GM12874 (cell line): ENCODE measurements at regions not wholly inside any gene's neighbourhood (a gene's known extent, or its start where the extent isn't known, plus 50 kb on each side); places are given as distances from the start of the nearest gene placed in this dataset.

Source experiments
- TF ChIP-seq, protein P1 (sequence below): IDR thresholded peaks from 2 replicates; pipeline ENCODE4 v1.5.1; 2011; ENCODE audit warnings: low read depth, mild to moderate bottlenecking, control low read depth, low read length, moderate library complexity; ENCODE audit not compliant: insufficient read depth

DNA sequence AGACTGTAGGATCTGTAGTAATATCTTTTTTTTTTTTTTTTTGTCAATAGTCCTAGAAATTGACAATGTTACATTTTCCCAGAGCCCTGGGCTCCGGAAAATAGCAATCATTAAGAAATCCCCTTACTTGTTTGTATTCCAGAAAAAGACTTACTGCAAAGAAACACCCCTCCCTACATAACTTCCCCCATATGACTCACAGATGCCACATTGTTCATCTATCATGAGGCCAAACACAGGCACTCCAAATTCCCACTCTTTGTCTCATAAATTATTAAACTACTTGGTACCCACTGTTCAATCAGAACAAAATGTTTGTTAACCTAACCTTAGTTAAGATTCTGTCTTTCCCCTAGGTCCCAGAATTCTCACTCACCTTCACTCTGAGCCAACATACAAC, 53.5 kb downstream of the TEX51 start:
- TF ChIP-seq, protein P1, sequence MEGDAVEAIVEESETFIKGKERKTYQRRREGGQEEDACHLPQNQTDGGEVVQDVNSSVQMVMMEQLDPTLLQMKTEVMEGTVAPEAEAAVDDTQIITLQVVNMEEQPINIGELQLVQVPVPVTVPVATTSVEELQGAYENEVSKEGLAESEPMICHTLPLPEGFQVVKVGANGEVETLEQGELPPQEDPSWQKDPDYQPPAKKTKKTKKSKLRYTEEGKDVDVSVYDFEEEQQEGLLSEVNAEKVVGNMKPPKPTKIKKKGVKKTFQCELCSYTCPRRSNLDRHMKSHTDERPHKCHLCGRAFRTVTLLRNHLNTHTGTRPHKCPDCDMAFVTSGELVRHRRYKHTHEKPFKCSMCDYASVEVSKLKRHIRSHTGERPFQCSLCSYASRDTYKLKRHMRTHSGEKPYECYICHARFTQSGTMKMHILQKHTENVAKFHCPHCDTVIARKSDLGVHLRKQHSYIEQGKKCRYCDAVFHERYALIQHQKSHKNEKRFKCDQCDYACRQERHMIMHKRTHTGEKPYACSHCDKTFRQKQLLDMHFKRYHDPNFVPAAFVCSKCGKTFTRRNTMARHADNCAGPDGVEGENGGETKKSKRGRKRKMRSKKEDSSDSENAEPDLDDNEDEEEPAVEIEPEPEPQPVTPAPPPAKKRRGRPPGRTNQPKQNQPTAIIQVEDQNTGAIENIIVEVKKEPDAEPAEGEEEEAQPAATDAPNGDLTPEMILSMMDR: no peak

DNA sequence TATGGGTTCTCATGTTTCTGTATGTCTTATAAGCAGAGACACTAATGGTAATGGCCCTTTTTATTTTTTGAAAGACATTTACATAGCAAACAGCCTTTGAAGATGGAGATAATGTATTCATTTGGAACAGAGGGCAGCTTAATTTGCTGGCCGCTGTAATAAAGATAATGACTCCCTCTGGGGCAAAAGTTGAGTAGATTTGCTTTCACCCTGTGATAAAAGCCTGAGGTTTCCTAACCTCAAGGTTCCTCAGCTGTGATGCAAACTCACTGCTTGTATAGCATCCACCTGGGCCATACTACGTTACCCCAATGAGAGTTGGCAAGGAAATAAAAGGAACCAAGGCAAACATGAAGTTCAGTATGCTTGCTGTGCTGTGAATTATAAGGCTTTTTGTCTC, 54.8 kb downstream of the TEX51 start:
- TF ChIP-seq, protein P1: no peak

DNA sequence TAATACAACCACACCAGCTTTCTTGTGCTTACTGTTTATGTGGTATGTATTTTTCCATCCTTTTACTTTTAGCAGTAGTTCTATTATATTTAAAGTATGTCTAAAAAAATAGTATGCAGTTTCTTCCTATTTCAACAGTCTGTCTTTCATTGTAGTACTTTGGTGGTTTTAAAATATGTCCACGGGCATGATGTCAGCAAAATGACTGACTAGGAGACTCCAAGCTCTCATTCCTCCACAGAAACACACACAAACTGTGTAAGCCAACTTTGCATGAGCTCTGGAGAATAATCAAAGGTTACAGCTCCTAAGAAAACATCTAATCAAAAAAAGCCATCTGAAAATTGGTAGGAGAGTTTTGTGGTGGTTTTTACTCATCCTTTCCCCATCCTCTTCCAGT, 56.1 kb downstream of the TEX51 start:
- TF ChIP-seq, protein P1: no peak

DNA sequence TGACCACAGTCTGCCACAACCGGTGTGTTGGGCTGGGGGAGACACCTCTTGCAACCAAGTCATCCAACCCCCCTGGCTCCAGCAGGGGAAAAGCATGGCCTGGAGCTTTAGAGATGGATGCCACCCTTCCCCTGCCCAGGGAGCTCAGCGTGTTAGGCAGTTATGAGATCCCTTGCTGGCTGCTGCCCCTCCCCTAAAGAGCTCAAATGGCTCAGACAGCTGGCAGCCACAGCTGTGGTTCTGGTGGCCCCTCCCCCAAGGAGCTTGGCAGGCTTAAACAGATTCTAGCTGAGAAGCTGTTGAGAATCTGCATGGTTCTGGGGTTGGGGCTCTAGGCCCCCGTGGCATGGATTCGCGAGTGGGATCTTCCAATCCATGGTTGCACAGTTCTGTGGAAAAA, 64.7 kb downstream of the TEX51 start:
- TF ChIP-seq, protein P1: no peak

DNA sequence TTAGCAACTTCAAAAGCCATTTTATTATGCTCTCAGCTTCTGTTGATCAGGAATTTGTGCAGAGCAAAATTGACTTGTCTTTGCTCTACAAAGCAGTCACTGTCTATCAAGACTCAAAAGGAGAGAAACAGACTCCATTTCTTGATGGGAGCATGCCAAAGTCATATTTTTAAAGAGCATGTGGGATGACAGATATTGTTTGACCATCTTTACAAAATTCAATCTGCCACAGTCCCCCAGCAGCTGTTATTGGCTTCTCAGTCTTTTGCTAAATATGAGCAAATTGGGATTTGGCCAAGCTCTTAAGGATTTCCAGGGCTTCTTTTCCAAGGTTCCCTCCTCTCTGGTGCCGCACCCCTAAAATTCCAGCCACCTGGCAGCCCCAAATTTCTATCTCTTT, 67.9 kb downstream of the TEX51 start:
- TF ChIP-seq, protein P1: no peak

DNA sequence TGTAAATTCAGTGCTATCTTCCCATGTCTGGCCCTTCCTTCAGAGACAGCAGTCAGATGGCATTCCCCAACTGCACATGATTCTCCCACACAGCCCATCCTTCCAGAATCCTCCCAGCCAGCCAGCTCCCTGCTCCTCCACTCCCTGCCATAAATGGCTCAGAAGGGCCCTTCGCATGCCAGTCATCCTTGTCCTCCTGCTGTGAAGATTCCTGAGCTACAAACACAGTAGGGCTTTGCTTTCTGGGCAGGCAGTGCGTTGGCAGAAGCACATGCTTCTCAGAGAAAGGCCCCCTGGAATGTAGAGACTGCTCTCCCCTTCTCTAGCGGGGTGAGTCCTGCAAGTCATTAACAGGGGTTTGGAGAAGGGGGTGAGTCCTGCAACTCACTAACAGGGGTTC, 71.9 kb downstream of the TEX51 start:
- TF ChIP-seq, protein P1: no peak

DNA sequence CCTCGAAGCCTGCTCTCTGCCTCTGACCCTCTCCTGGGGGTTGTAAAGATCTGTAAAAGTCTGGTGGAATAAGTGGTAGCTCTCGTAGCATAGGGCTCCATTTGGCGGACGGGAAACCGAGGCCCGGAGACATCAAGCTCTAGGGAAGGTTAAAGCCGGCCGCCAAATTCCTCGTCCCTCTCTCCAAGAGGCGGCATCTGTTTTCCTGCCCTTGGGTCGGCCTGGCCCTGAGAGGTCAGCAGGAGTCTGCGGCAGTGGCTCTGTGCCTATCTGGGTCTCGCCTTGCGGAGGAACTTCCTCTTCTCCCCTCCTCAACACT, 72.4 kb downstream of the TEX51 start:
- TF ChIP-seq, protein P1: no peak

DNA sequence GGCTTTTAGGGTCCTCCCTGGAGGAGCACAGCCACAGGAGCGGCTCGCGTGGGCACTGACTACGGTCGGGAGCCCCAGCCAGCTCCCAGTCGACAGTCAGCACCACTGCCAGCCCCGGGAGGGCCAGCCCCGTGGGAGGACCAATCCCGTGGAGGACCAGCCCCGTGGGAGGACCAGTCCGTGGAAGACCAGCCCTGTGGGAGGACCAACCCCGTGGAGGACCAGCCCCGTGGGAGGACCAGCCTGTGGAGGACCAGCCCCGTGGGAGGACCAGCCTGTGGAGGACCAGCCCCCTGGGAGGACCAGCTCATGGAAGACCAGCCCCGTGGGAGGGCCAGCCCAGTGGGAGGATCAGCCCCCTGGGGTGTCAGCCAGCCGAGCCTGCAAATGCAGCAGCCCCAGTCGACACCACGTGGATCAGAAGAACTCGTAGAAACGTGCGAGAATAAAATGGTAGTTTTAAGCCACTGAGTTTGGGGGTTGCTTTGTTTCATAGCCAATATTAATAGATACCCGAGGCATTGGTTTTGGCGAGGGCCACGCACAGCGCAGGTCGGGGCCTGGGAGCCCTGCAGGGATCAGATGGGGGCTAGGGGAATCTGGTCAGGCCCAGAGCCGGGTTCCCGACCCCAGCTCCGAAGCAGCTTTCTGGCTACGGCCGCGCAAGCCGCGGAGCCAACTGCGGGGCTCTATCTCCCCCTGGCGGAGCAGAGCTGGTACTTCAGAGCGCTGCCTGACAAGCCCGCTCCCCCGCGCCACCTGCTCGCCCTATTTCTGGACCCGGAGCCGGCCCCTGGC, 73.0 kb downstream of the TEX51 start:
- TF ChIP-seq, protein P1: peak; percentile 99
